Spleen (tissue), 11 donors: ENCODE measurements at regions not wholly inside any gene's neighbourhood (a gene's known extent, or its start where the extent isn't known, plus 50 kb on each side); places are given as distances from the start of the nearest gene placed in this dataset.
A peak's percentile ranks its signal among the peaks of the same experiment; 100 is the strongest.

ENCODE experiments used
- DNase-seq: peaks from one replicate; pipeline ENCODE4 v3.0.0-alpha.2; 2020
- H3K27ac ChIP-seq, 8 donors: fragments of 200-600 bp; sonication (generic) in 7 of 8; 1 replicate in 4 of 8; 2 replicates in 4 of 8; pipeline versions ENCODE4 v1.5.0 to v1.8.0; 2016 to 2021; ENCODE audit warnings: inconsistent platforms in 4 of 8, mild to moderate bottlenecking in 4 of 8, moderate library complexity in 1 of 8
- H3K27me3 ChIP-seq, 7 donors: fragments of 200-600 bp; sonication (generic) in 6 of 7; replicated peaks in 1 of 7; 1 replicate in 4 of 7; 2 replicates in 3 of 7; pipeline versions ENCODE4 v1.5.0 to v1.8.0; 2016 to 2021; ENCODE audit warnings: inconsistent platforms in 3 of 7, mild to moderate bottlenecking in 1 of 7
- H3K36me3 ChIP-seq, 6 donors: fragments of 200-600 bp; sonication (generic) in 5 of 6; 1 replicate in 4 of 6; 2 replicates in 2 of 6; pipeline versions ENCODE4 v1.5.0 to v1.8.0; 2016 to 2021; ENCODE audit warnings: inconsistent platforms in 2 of 6
- H3K4me1 ChIP-seq, 6 donors: fragments of 200-600 bp; sonication (generic) in 5 of 6; 1 replicate in 3 of 6; 2 replicates in 3 of 6; pipeline versions ENCODE4 v1.5.0 to v1.8.0; 2016 to 2021; ENCODE audit warnings: inconsistent platforms in 3 of 6
- H3K4me3 ChIP-seq, 8 donors: fragments of 200-600 bp; sonication (generic) in 7 of 8; 1 replicate in 4 of 8; 2 replicates in 4 of 8; pipeline versions ENCODE4 v1.5.0 to v1.8.0; 2016 to 2021; ENCODE audit warnings: inconsistent platforms in 4 of 8, mild to moderate bottlenecking in 4 of 8, moderate library complexity in 2 of 8
- H3K9me3 ChIP-seq, 8 donors: fragments of 200-600 bp; sonication (generic) in 7 of 8; 1 replicate in 4 of 8; 2 replicates in 4 of 8; pipeline versions ENCODE4 v1.5.0 to v1.8.0; 2016 to 2021; ENCODE audit warnings: inconsistent platforms in 4 of 8
- CTCF ChIP-seq, 11 experiments: fragments of 200-600 bp in 7 of 11; fragments of 450-650 bp in 4 of 11; sonication (generic) in 4 of 11; IDR thresholded peaks in 8 of 11; conservative IDR thresholded peaks in 3 of 11; 1 replicate in 7 of 11; 2 replicates in 4 of 11; pipeline versions ENCODE4 v1.4.0 to v1.8.0; 2016 to 2021; ENCODE audit warnings: antibody characterized with exemption in 11 of 11, inconsistent platforms in 4 of 11, mild to moderate bottlenecking in 1 of 11
- POLR2A ChIP-seq, 3 donors: fragments of 450-650 bp; IDR thresholded peaks; one replicate each; pipeline ENCODE4 v1.5.1; 2017; ENCODE audit warnings: antibody characterized with exemption in 3 of 3, mild to moderate bottlenecking in 1 of 3
- POLR2AphosphoS5 ChIP-seq, 3 donors: sonication (generic); formaldehyde crosslinking; IDR thresholded peaks; one replicate each; pipeline ENCODE4 v1.5.1; 2017; ENCODE audit warnings: antibody characterized with exemption in 3 of 3
- WGBS, 5 donors: extraction: QIAGEN DNeasy Blood & Tissue Kit in 3 of 5; methylation state at CpG; one replicate each; pipeline versions ENCODE4 v1.1.5 to v1.1.7; 2013 to 2018; 5-methylcytosine and 5-hydroxymethylcytosine counted together
- intact Hi-C: fragments of 100-400 bp; cut with DNase I; formaldehyde crosslinking; loops from one replicate; pipeline ENCODE4 v1.15.0; 2023; ENCODE audit warnings: low total_unique reads
- donor health status: healthy with polysubstance abuse.
- donor health status: DM: no; HTN: no; CAD: no; lungs with moderate emphysema.
- donor health status: DM: no; HTN: no; CAD: no.
- donor health status: Bipolar disorder and iron deficiency.
- donor health status: healthy.
- donor health status: DM: no; HTN: no; CAD: no.
- donor health status: DM: yes; HTN: yes; CAD: no.

- Histone ChIP-seq H3K9me3 (peaks cover 0 to 22% (median 9%) of the 10 kb centered on the region in 8 donors), H3K4me3 (no peak overlapping the region), H3K27ac (no peak overlapping the region), H3K36me3 (no peaks in the 10 kb centered on the region), H3K27me3 (no peaks in the 10 kb centered on the region), H3K4me1 (no peaks in the 10 kb centered on the region)
- TF ChIP-seq POLR2A (IDR thresholded peaks at IDR 0.05) (no peak), CTCF (IDR thresholded peaks at IDR 0.05 in 8 of 11, conservative IDR thresholded peaks at IDR 0.05 in 3 of 11) (no peak), POLR2AphosphoS5 (IDR thresholded peaks at IDR 0.05) (no peak)
- 77 to 92% (median 83%) methylated on average over 2 of the region's 2 CpGs for WGBS, 5 donors
- intact Hi-C loops: no loop called here
- no peak for DNase-seq
These were observed 492.2 kb upstream of the ROBO2 start for GRCh38 chr3:76547674-76548073.

- no peak for TF ChIP-seq CTCF (IDR thresholded peaks at IDR 0.05 in 8 of 11, conservative IDR thresholded peaks at IDR 0.05 in 3 of 11)
- TF ChIP-seq POLR2AphosphoS5 (IDR thresholded peaks at IDR 0.05): no peak
- no peak for TF ChIP-seq POLR2A (IDR thresholded peaks at IDR 0.05)
- Histone ChIP-seq H3K4me3 (no peak overlapping the region), H3K27me3 (no peaks in the 10 kb centered on the region), H3K4me1 (no peaks in the 10 kb centered on the region), H3K36me3 (no peaks in the 10 kb centered on the region), H3K9me3 (peaks cover 0 to 18% (median 9%) of the 10 kb centered on the region in 8 donors), H3K27ac (no peak overlapping the region)
- DNase-seq: peak; percentile 64
- intact Hi-C loops: no loop called here
- 88 to 93% (median 89%) methylated on average over 6 to 7 of the region's 7 CpGs for WGBS, 5 donors
These were observed 489.2 kb upstream of the ROBO2 start for GRCh38 chr3:76550522-76551201.

DNA sequence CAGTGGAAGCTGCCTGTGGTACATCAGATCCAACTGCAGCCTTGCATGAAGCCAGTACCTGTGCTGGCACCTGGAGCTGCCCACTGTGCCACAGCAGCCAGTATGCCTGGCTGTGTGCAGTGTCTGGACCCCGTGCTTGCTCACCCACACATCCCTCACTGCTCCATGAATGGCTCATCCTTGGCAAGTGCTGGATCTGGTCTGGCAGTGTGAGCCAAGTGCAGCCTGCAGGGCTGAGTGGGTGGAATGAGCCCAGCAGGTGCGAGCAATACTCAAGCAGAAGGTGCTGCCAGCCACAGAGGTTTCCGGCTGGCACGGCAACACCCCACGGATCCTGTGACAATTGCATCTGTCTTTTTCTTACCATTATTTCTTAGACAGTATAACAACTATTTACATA lies 488.2 kb upstream of the ROBO2 start:
- 85 to 96% (median 90%) methylated on average over 5 of the region's 5 CpGs for WGBS, 5 donors
- no peak overlapping the region for H3K4me3 ChIP-seq
- intact Hi-C loops: no loop called here

More for the DNA sequence above, 488.2 kb upstream of the ROBO2 start:
- no peak for DNase-seq
- H3K27ac ChIP-seq: no peak overlapping the region
- H3K4me1 ChIP-seq: no peaks in the 10 kb centered on the region
- TF ChIP-seq POLR2A (IDR thresholded peaks at IDR 0.05): no peak
- TF ChIP-seq CTCF (IDR thresholded peaks at IDR 0.05 in 8 of 11, conservative IDR thresholded peaks at IDR 0.05 in 3 of 11): no peak
- TF ChIP-seq POLR2AphosphoS5 (IDR thresholded peaks at IDR 0.05): no peak
- H3K9me3 ChIP-seq: peaks cover 0 to 18% (median 9%) of the 10 kb centered on the region in 8 donors
- H3K27me3 ChIP-seq: no peaks in the 10 kb centered on the region
- H3K36me3 ChIP-seq: no peaks in the 10 kb centered on the region
